NAMALWA (cell line): ENCODE measurements at regions not wholly inside any gene's neighbourhood (a gene's known extent, or its start where the extent isn't known, plus 50 kb on each side); places are given as distances from the start of the nearest gene placed in this dataset.
"Not testable (repeated sequence)": the region's sequence is repeated elsewhere in the genome, so short reads cannot be mapped to it uniquely, and the experiment has no call there.

ENCODE experiments used
- DNase-seq: peaks from one replicate; pipeline ENCODE4 v3.0.0-alpha.2; 2015; ENCODE audit warnings: low spot score

DNA sequence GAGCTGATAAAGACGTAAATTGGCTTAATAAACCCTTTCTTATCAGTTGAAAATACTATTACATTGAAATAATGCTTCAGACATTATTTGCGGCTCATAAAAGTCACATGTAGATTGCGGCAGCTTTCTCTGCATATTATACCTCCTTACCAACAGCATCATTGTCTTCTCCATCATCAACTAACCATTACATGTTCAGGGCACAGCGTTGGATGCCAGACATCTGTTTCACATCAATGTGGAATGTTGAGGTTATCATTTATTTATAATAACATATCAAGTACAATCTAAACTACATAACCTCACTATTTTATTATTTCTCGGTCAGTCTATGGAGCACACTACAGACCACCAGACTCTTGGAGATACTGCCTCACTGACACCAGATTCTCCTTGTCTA is 573.8 kb upstream of the FAT3 start:
- no peak for DNase-seq

DNA sequence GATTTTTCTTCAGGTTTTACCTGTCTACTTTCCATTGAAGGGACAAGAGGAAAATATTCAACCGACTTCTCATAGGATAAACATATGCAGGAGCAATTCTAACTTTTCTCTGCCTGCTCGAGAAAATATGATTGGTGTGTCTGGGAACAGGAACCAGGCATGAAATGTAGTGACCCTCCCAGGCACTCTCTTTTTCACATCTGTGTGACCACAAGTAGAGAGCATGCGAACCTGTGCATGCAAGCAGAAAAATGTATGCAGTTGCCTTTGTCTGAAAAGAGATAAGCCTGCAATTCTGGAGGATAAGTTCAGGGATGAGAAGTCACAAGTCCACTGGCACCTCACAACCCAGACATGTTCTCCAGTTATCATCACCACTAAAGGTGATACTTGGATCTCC is 583.5 kb upstream of the FAT3 start:
- no peak for DNase-seq

DNA sequence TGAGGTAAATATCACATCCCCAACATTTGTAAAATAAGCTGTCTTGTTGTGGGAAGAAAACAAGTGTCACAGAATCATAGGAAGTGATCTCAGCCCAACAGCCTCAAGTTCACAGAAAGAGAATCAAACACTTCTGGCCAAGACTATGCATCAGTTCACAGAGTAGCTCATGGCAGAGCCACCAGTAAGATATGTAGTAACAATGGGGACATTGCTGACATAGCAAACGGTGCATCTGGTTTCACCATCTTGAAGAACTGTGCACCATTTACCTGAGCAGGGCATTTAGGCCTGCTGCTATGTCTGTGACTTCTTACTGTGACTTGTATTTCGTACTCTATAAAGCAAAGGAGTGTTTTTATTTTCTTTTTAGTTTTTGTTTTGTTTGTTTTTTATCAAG is 585.3 kb upstream of the FAT3 start:
- no peak for DNase-seq

DNA sequence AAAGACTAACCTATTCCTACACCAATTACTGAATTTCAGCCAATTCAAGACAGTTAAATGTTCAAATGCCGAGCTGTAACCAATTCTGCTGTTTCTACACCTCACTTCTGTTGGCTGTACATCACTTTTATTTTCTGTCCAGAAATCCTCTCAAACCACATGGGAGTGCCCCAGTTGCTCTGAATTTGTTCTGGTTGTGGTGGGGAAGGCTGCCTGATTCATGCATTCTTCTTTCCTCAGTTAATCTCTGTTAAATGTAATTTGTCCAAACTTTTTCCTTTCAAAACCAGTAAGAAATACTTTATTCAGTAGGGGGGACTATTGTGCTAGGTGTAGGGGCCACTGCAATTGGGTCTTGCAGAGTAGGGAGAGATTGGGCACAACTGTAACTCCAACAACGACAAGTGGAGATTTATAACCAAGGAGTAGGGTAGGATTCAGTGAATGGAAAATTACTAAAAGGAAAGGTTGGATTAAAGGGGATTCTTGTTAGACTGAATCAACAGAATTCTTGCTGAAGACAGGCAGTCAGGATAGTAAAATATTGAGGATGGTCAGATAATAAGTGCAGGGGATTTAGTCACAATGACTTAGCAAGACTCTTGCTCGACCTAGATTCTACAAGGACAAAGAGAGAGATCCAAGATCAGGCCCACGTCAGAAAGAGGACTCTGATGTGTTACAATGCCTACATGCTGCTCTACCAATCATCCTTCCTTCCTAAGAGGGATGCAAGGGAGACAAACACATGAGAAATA is 593.5 kb upstream of the FAT3 start:
- no peak for DNase-seq

DNA sequence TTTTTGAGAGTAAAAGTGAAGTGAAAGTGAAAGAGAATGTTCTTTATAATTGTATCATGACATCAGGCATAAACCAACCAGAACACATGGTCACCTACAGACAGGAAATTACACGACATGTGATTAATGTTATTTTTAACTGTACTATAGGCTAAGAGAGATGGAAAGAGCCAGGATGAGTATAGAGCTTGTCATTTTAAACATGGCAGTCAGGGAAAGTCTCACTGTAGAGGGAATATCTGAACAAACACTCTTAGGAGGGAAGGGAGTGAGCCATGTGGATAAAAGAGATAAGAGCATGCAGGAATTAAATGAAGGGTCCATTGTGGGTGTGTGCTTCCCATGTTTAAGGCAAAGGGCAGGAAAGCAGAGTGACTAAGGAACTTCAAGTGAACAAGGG is 599.1 kb upstream of the FAT3 start:
- DNase-seq: peak; percentile 34

DNA sequence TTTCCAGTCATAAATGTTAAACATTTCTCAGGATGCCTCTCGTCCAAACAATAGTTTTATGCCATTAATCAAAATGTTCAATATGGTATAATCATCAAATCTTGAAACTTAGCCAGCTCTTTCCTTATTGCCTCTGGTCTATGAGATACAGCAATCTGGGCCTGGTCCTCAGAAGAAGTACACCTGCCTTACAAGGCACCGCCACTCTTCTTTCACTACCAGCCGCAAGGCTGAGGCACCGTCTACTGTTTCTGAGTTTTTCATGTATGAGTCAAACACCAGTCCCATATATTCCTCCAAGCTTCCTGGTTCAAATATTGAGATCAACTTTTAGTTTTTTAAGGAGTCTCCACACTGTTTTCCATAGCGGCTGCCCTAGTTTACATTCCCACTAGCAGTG is 600.6 kb upstream of the FAT3 start:
- DNase-seq: no peak

DNA sequence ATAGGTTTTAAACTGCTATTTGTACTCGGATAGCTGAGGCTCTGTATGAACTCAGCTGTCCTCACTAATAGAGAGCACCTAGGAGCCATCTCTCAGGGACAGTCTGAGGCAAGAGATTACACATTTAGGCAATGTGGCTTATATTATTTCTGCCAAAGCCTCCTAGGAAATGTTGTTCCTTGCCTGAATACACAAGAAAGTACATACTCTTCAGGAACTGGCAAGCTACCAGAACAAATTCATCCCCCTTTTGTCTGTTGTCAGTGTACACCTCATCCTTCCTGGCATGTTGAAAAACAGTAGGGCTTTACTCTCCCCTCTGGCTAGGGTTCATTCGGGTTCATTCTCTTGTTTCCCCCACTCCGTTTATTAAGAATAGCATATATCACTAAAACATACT is 615.9 kb upstream of the FAT3 start:
- DNase-seq: no peak

DNA sequence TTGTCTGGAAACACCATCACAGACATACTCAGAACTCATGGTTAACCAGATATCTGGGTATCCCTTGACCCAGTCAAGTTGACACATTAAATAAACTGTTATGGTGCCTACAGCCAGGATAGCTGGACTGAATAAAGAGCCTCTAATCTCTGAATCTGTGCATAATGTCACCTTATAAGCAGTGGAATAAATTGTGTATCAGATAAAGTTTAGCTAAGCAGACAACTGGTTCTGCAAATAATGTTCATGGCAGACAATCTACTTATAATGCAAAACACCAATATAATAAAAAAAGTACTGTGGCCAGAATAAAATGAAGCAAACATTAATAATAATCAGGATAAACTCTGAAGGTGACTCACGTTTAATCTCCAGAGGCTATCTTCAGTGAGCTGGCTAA is 628.5 kb upstream of the FAT3 start:
- no peak for DNase-seq

DNA sequence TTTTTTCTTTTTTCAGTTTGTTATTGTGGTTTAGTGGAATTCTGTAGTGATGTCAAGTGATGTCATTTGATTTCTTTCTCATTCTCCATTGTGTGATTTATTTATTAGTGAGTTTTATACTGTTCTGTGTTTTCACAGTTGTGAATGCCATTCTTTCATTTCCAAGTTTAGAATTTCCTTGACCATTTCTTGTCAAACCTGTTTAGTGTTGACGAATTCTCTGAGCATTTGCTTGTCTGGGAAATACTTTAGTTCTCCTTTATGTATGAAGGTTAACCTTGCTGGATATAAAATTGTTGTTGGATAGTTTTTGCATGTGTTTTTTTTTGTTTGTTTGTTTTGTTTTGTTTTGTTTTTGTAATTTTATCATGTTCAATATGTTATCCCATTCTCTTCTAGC is 633.6 kb upstream of the FAT3 start:
- no peak for DNase-seq

DNA sequence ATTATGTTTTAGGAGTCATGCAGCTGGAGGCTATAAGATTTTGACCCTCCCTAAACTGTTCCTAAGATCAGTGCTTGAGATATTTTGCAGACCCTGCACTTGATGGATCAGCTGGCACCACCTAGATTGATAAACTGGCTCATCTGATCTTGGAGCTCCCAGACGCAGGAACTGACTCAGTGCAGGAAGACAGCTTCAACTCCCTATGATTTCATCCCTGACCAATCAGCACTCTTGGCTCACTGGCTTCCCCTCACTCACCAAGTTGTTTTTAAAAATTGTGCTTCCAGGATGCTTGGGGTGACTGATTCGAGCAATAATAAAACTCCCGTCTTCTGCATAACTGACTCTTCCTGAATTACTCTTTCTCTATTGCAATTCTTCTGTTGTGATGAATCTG is 637.5 kb upstream of the FAT3 start:
- no peak for DNase-seq

DNA sequence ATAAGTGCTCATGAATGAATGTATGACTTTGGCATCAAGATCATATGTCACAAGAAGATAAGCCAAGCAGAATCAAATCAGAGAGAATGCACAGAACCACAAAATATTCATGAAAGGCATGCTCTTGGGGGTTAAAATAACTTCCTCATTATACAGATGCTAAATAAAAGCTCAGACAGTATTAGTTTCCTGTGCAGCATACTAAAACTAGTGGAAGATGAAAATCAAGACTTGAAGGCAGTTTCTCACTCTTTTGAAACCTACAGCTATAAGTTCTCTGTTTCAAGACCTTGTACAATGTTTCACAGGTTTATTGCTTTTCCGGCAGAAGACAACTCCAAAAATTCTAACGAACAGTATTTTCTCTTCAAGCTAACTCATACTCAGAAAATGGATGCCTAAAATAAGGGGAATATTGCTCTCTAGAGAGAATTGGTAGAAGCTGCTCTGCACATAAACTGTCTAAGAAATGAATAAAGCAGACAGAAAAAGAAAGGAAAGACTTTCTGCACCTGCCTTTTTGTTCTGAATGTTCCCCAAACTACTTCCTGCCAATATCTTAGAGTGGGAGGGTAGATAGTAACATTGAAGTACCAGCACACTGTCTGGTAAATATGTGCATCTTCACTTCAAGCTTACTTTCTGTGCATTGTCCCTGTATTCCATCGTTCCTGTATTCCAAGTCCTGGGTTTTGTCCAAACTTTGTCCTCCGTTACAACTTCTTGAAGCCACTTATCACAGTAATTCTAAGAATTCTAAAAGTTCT is 639.4 kb upstream of the FAT3 start:
- no peak for DNase-seq

DNA sequence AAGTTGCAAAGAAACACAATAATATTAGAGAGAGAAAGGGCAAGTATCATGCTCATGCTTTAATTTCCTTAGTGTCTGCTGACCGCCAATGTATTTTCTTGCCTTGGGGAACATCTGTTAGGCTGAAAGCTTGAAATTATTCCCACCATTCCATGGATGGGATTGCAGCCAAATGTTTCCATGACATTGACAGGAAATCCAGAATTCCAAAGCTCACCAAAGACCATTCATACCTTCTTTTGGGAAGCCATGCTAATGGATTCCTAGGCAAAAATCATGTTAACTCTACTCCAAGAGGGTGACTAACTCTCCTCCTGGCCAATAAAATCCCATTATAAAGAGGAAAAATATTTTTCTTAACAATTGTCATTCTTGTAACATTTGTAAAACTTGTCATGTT is 661.4 kb upstream of the FAT3 start:
- DNase-seq: no peak

DNA sequence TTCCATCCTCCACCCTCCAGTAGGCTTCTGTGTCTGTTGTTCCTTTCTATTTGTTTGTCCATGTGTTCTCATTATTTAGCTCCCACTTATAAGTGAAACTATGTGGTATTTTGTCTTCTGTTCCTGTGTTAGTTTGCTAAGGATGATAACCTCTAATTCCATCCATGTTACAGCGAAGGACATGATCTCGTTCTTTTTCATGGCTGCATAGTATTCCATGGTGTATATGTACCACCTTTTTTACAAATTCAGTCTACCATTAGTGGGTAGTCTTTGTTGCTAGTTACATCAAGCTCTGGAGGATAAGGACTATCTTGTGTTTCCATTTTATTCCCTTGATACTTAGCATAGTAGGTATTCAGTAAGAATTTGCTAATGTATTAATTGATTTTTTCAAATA is 664.2 kb upstream of the FAT3 start:
- DNase-seq: no peak

DNA sequence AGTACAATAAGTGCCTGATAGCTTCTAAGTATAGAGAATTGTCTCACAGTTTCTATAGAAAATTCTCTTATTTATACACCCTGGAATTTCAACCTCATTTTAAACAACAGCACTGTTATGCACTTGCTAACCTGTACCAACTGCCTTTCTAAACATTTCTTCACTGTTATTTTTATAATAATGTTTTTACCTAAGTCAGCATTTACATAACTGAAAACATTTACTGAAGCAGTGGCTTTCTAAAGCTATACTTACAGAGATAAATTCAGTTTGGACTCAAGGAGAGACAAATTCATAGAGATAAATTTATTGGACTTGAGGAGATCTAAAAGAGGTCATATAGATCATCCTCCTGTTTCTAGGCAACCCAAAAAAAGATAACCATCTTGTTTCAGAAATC is 686.6 kb upstream of the FAT3 start:
- DNase-seq: no peak

DNA sequence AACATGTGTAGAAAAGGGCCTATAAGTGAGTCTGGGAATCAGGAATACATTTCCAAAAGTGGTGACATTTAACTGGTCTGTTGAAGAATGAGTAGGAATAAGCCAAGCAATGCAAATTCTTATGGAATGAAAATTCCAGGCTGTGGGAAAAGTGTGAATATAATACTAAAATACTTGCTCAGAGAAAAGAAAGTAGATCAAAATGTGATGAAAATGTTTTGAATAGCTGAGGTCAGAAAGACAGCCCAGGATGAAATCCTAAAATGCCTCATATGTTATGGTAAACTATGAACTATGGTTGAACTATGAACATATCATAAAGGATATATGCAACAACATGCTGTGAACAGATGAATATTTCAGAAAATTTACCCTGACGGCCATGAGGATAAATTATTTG is 688.3 kb upstream of the FAT3 start:
- DNase-seq: no peak

DNA sequence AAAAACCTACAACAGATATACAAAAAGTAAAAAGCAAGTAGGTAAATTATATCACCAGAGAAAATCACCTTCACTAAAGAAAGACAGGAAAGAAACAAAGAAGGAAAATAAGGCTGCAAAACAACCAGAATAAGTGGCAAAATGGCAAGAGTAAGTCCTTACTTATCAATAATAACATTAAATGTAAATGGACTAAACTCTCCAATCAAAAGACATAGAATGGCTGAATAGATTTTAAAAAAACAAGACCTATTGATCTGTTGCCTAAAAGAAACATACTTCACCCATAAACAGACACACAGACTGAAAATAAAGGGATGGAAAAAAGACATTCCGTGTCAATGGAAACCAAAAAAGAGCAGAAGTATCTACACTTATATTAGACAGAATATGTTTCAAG is 695.7 kb upstream of the FAT3 start:
- no peak for DNase-seq

DNA sequence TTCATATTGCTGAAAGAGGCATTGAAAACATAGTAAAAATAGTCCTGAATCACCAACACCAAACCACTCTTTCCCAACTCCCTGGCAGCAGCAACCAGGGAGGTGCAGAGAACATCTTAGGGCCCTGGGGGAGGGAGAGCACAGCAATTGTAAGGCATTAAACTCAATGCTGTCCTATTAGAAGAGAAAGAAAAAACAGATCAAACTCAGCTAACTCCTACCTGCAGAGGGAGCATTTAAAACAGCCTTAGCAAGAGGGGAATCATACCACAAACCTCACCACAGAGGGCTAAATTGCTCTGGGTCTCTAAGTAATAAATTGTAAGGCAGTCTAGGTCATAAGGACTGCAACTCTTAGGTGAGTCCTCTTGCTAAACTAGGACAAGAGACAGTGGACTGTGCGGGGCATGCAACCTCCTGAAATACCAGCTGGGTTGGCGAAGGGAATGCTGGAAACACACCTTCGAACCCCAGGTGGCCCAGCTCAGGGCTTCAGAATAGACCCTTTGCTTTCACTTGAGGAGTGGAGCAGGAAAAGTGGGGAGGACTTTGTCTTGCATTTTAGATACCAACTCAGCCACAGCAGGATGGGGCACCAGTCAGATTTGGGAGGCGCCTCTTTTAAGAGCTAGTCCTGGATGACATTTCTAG is 697.1 kb upstream of the FAT3 start:
- DNase-seq: no peak

DNA sequence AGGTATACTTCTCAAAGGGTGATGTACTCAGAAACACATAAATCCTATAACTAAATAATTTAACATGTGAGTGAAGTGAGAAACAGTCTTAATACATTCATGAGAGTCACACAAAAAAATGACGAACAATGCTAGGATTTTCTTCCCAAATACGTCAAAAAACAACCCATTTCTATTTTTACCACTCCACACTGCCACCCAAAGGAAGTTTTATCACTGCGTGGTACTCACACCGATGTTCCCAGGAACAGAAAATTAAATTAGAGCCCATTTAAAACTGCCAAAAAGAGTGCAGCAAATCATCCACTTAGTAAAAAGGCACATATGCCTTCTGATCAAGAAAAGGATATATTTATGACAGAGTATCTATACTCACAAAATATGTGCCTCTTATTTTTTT is 710.9 kb upstream of the FAT3 start:
- no peak for DNase-seq

DNA sequence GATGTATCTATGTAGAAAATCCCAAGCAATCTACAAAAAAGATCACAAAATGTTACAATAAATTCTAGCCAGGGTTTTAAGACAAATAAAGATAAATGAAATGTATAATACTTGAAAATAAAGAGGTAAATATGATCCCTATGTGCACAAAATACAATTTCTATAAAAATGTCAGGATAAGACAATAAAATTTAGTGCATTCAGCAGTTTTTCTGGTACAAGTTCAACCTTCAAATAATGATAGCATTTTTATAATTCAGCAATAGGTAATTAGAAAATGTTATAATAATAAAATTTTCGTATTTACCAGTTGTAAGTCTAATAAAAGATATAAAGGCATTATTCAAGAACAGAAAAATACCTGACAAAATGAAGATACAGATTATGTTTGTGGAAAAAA is 726.8 kb upstream of the FAT3 start:
- DNase-seq: no peak

DNA sequence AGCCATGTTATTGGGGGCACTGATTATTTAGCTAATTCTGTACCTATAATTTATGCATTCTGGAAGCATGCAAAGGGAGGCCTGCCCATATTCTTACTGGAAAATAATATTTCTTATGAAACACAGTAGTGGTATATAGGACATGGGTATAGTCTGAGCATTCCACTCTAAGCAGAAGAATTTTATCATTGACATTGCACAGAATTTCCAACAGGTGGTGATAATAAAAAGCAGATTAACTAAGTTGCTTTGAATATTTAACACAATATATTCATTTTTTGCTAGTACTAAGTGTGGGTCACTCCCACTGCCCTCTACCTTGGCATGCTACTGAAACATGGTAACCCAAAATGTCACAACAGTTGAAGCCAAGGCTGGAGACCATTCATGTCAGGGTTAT is 728.8 kb upstream of the FAT3 start:
- no peak for DNase-seq

DNA sequence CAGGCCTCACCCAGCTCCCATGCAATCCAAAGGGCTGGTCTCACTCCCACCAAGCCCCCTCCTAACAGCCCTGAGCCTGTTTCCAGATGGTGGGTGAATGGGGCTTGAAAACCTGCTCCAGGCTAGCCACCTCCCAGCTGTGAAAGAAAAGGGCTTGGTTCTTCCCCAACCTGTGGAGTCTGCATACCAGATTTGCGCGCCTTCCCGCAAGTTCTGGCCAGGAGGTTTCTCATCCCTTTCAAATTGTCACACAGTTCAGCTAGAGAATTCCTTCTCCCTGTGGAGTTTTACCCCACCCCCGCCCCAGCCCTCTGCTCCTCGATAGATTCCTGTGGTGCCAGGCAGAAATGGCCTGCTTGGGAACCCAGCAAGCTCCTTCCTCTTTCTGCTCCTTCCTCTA is 734.6 kb upstream of the FAT3 start:
- no peak for DNase-seq

DNA sequence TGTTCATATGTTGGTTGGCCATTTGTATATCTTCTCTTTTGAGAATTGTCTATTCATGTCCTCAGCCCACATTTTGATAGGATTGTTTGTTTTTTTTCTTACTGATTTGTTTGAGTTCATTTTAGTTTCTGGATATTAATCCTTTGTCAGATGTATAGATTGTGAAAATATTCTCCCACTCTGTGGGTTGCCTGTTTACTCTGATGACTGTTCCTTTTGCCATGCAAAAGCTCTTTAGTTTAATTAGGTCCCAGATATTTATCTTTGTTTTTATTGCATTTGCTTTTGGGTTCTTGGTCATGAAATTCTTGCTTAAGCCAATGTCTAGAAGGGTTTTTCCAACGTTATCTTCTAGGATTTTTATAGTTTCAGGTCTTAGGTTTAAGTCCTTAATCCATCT is 740.7 kb upstream of the FAT3 start:
- not testable (repeated sequence) for DNase-seq

DNA sequence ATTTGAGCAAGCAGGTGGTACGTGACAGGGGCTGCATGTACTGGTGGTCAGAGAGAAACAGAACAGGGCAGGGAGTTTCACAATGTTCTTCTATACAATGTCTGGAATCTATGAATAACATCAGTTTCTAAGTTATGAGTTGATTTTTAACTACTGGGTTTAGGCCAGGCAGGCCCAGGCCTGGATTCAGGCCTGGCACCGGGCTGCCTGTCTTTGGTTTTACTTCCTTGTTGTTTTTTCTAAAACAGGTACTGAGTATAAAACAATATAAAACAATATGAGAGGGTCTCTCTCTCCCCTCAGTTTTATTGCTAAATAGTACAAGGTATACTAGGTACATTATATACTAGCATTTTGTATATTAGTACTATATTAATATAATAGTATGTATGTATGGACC is 742.7 kb upstream of the FAT3 start:
- not testable (repeated sequence) for DNase-seq
